ENCODE measurements at regions not wholly inside any gene's neighbourhood (a gene's known extent, or its start where the extent isn't known, plus 50 kb on each side); places are given as distances from the start of the nearest gene placed in this dataset.

DNA sequence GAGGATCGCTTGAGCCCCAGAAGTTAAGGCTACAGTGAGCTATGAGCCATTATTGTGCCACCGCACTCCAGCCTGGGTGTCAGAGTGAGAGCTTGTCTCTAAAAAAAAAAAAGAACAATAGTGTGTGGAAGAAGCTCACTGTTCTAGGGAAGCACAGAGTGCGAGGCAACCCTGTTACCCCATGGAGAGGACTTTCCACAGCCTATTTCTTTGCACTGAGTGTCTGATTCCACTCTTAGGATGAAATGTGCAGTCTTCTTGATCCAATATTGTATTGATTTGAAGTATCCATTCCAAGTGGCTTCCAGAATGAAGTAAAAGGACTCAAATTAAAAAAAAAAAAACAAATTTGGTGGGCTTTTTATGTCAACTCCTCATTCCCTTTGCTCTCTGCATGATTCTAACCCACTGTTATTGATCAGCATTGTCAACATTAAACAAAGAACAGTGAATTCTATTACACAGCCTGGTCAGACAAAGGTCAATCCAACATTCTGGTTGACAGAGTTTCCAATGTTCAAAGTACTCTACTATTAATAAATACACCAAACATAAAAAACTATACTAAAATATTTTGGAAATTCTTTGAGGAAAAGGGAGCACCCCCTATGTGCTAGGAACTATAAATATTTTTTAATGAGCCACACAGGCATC, 150.2 kb upstream of the PTPRG start:
- TF ChIP-seq EZH2 (IDR thresholded peaks at IDR 0.05; ENCODE audit: low read length, missing control alignments) = no peak
- TF ChIP-seq CTCF (conservative IDR thresholded peaks at IDR 0.05 in 1 of 2, IDR thresholded peaks at IDR 0.05 in 1 of 2; ENCODE audit: low read depth in 1 of 2, low read length in 2 of 2) = no peak
- Histone ChIP-seq H3K36me3 (ENCODE audit: control insufficient read depth, insufficient read depth, low read length) (no peaks in the 10 kb centered on the region), H4K20me1 (ENCODE audit: control insufficient read depth, extremely low read depth, insufficient read depth, low read length) (no peaks in the 10 kb centered on the region), H3K27me3 (ENCODE audit: control insufficient read depth, insufficient read depth, low read length) (no peaks in the 10 kb centered on the region), H3K4me3 (replicated peaks in 1 of 4; ENCODE audit: control extremely low read depth in 1 of 4, insufficient read depth in 1 of 4, low read depth in 3 of 4, low read length in 4 of 4) (no peak overlapping the region), H2AFZ (ENCODE audit: low read length) (no peak overlapping the region), H3K4me1 (ENCODE audit: control insufficient read depth, extremely low read depth, insufficient read depth, low read length) (no peaks in the 10 kb centered on the region), H3K27ac (ENCODE audit: insufficient read depth, low read length) (no peak overlapping the region), H3K9ac (ENCODE audit: insufficient read depth, low read length) (no peak overlapping the region), H3K9me3 (ENCODE audit: control insufficient read depth, insufficient read depth, low read depth, low read length) (no peaks in the 10 kb centered on the region), H3K4me2 (ENCODE audit: extremely low read depth, insufficient read depth, low read length) (no peak overlapping the region), H3K79me2 (ENCODE audit: control insufficient read depth, insufficient read depth, low read length) (no peaks in the 10 kb centered on the region)
- no peak for DNase-seq (ENCODE audit: low read depth in 2 of 2)

DNA sequence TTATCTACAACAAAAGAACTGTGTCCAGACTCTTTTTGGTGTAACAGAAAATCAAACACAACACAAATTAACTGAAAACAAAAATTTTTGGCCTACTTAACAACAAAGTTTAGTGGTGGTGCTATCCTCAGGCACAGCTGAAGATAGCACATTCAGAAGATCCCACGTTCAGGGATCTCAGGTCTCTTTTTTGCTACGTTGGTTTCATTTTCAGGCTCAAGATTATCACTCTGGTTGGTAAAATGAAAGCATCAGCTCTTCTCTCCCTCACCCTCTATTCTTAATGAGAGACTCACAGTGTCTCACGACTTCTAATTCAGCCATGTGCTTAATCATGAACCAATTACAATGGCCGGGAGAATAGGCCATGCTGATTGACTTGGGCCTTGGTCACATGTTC, 146.9 kb upstream of the PTPRG start:
- no peak for TF ChIP-seq CTCF (conservative IDR thresholded peaks at IDR 0.05 in 1 of 2, IDR thresholded peaks at IDR 0.05 in 1 of 2; ENCODE audit: low read depth in 1 of 2, low read length in 2 of 2)
- TF ChIP-seq EZH2 (IDR thresholded peaks at IDR 0.05; ENCODE audit: low read length, missing control alignments) = no peak
- H3K4me1 ChIP-seq (ENCODE audit: control insufficient read depth, extremely low read depth, insufficient read depth, low read length) = no peaks in the 10 kb centered on the region
- no peaks in the 10 kb centered on the region for H3K79me2 ChIP-seq (ENCODE audit: control insufficient read depth, insufficient read depth, low read length)
- no peaks in the 10 kb centered on the region for H3K27me3 ChIP-seq (ENCODE audit: control insufficient read depth, insufficient read depth, low read length)
- H3K4me2 ChIP-seq (ENCODE audit: extremely low read depth, insufficient read depth, low read length) = no peak overlapping the region
- DNase-seq (ENCODE audit: low read depth in 2 of 2) = no peak
- no peak overlapping the region for H3K9ac ChIP-seq (ENCODE audit: insufficient read depth, low read length)
- no peak overlapping the region for H2AFZ ChIP-seq (ENCODE audit: low read length)
- H4K20me1 ChIP-seq (ENCODE audit: control insufficient read depth, extremely low read depth, insufficient read depth, low read length) = no peaks in the 10 kb centered on the region
- no peaks in the 10 kb centered on the region for H3K36me3 ChIP-seq (ENCODE audit: control insufficient read depth, insufficient read depth, low read length)
- H3K27ac ChIP-seq (ENCODE audit: insufficient read depth, low read length) = no peak overlapping the region
- H3K4me3 ChIP-seq (replicated peaks in 1 of 4; ENCODE audit: control extremely low read depth in 1 of 4, insufficient read depth in 1 of 4, low read depth in 3 of 4, low read length in 4 of 4) = no peak overlapping the region
- H3K9me3 ChIP-seq (ENCODE audit: control insufficient read depth, insufficient read depth, low read depth, low read length) = no peaks in the 10 kb centered on the region

DNA sequence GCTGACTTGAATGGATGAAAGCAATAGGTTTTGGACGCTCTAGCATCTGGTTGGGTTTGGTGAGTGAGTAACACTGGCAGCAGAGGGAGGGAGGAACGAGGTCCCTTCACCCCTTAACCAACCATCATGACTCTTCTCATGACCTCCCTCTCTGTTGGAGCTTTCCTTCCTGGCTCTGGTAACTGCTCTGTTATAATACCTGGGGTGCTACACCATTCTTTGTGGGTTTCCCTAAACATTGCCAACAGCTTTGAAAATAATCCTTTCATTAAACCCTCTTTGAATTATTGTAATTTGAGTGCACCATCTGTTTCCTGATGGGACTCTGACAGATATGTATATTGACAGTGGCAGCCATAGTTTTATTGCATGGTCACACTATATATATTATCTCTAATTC, 146.2 kb upstream of the PTPRG start:
- Histone ChIP-seq H3K27ac (ENCODE audit: insufficient read depth, low read length) (no peak overlapping the region), H3K27me3 (ENCODE audit: control insufficient read depth, insufficient read depth, low read length) (no peaks in the 10 kb centered on the region), H2AFZ (ENCODE audit: low read length) (no peak overlapping the region), H3K4me2 (ENCODE audit: extremely low read depth, insufficient read depth, low read length) (no peak overlapping the region), H3K36me3 (ENCODE audit: control insufficient read depth, insufficient read depth, low read length) (no peaks in the 10 kb centered on the region), H3K4me1 (ENCODE audit: control insufficient read depth, extremely low read depth, insufficient read depth, low read length) (no peaks in the 10 kb centered on the region), H3K79me2 (ENCODE audit: control insufficient read depth, insufficient read depth, low read length) (no peaks in the 10 kb centered on the region), H3K9me3 (ENCODE audit: control insufficient read depth, insufficient read depth, low read depth, low read length) (no peaks in the 10 kb centered on the region), H3K4me3 (replicated peaks in 1 of 4; ENCODE audit: control extremely low read depth in 1 of 4, insufficient read depth in 1 of 4, low read depth in 3 of 4, low read length in 4 of 4) (no peak overlapping the region), H4K20me1 (ENCODE audit: control insufficient read depth, extremely low read depth, insufficient read depth, low read length) (no peaks in the 10 kb centered on the region), H3K9ac (ENCODE audit: insufficient read depth, low read length) (no peak overlapping the region)
- TF ChIP-seq EZH2 (IDR thresholded peaks at IDR 0.05; ENCODE audit: low read length, missing control alignments) (no peak), CTCF (conservative IDR thresholded peaks at IDR 0.05 in 1 of 2, IDR thresholded peaks at IDR 0.05 in 1 of 2; ENCODE audit: low read depth in 1 of 2, low read length in 2 of 2) (no peak)
- no peak for DNase-seq (ENCODE audit: low read depth in 2 of 2)

Data from fibroblast of lung (primary cell).